Sigmoid colon (tissue), 6 donors: ENCODE measurements at regions not wholly inside any gene's neighbourhood (a gene's known extent, or its start where the extent isn't known, plus 50 kb on each side); places are given as distances from the start of the nearest gene placed in this dataset.

Experiments
- DNase-seq: peaks from one replicate; pipeline ENCODE4 v3.0.0-alpha.2; 2019
- H3K27ac ChIP-seq, 4 donors: fragments of 200-600 bp; sonication (generic); one replicate each; pipeline ENCODE4 v1.5.1; 2016 to 2019; ENCODE audit warnings: mild to moderate bottlenecking in 1 of 4
- H3K27me3 ChIP-seq, 3 donors: fragments of 200-600 bp; sonication (generic); one replicate each; pipeline ENCODE4 v1.5.1; 2019; ENCODE audit warnings: mild to moderate bottlenecking in 1 of 3
- H3K36me3 ChIP-seq, 4 donors: fragments of 200-600 bp; sonication (generic); one replicate each; pipeline ENCODE4 v1.5.1; 2016 to 2019
- H3K4me1 ChIP-seq, 4 donors: fragments of 200-600 bp; sonication (generic); one replicate each; pipeline ENCODE4 v1.5.1; 2017 to 2019
- H3K4me3 ChIP-seq, 4 donors: fragments of 200-600 bp; sonication (generic); one replicate each; pipeline ENCODE4 v1.5.1; 2017 to 2019; ENCODE audit warnings: mild to moderate bottlenecking in 2 of 4, moderate library complexity in 1 of 4
- H3K9me3 ChIP-seq, 4 donors: fragments of 200-600 bp in 3 of 4; sonication (generic) in 3 of 4; one replicate each; pipeline versions ENCODE4 v1.5.1 to v1.6.1; 2013 to 2019
- CTCF ChIP-seq, 4 experiments: fragments of 450-650 bp in 3 of 4; fragments of 200-600 bp in 1 of 4; IDR thresholded peaks; one replicate each; pipeline ENCODE4 v1.5.1; 2016 to 2019; ENCODE audit warnings: antibody characterized with exemption in 4 of 4, mild to moderate bottlenecking in 3 of 4, moderate library complexity in 2 of 4
- EP300 ChIP-seq, 4 donors: sonication (generic); formaldehyde crosslinking; IDR thresholded peaks; one replicate each; pipeline ENCODE4 v1.6.1; 2017; ENCODE audit warnings: antibody characterized with exemption in 4 of 4
- POLR2A ChIP-seq, 2 donors: fragments of 450-650 bp; IDR thresholded peaks; one replicate each; pipeline ENCODE4 v1.6.1; 2016; ENCODE audit warnings: antibody characterized with exemption in 2 of 2, mild to moderate bottlenecking in 2 of 2, moderate library complexity in 2 of 2
- POLR2AphosphoS5 ChIP-seq, 4 donors: sonication (generic); formaldehyde crosslinking; IDR thresholded peaks; one replicate each; pipeline ENCODE4 v1.6.1; 2017; ENCODE audit warnings: antibody characterized with exemption in 4 of 4
- WGBS, 2 donors: extraction: QIAGEN DNeasy Blood & Tissue Kit; methylation state at CpG; one replicate each; pipeline ENCODE4 v1.1.7; 2013; 5-methylcytosine and 5-hydroxymethylcytosine counted together
- intact Hi-C: fragments of 100-400 bp; cut with DNase I; formaldehyde crosslinking; loops from one replicate; pipeline ENCODE4 v1.15.1; 2023
- donor health status: healthy with polysubstance abuse.
- donor health status: healthy.

- Histone ChIP-seq H3K36me3 (no peaks in the 10 kb centered on the region), H3K4me3 (no peak overlapping the region), H3K27ac (no peak overlapping the region), H3K4me1 (no peaks in the 10 kb centered on the region), H3K27me3 (peaks cover 0 to 38% (median 3%) of the 10 kb centered on the region in 3 donors), H3K9me3 (no peaks in the 10 kb centered on the region)
- WGBS, 2 donors: 90 to 95% methylated on average over 7 of the region's 7 CpGs
- TF ChIP-seq POLR2AphosphoS5 (IDR thresholded peaks at IDR 0.05) (no peak), EP300 (IDR thresholded peaks at IDR 0.05) (no peak), POLR2A (IDR thresholded peaks at IDR 0.05) (no peak), CTCF (IDR thresholded peaks at IDR 0.05) (no peak)
- intact Hi-C loops: no loop called here
- DNase-seq: peak; percentile 22
Measured at GRCh38 chr16:86706726-86707125, 128.4 kb downstream of the FOXL1 start.

- no peak for TF ChIP-seq POLR2AphosphoS5 (IDR thresholded peaks at IDR 0.05)
- Histone ChIP-seq H3K4me3 (no peak overlapping the region), H3K4me1 (no peaks in the 10 kb centered on the region), H3K36me3 (no peaks in the 10 kb centered on the region), H3K9me3 (no peaks in the 10 kb centered on the region), H3K27me3 (peaks cover 0 to 40% (median 7%) of the 10 kb centered on the region in 3 donors), H3K27ac (no peak overlapping the region)
- peak; percentile 9 for DNase-seq
- 90 to 93% methylated on average over 18 of the region's 18 CpGs for WGBS, 2 donors
- intact Hi-C loops: no loop called here
Measured at GRCh38 chr16:86707171-86707570, 128.8 kb downstream of the FOXL1 start.

GRCh38 chr16:86707581-86707980 is 129.2 kb downstream of the FOXL1 start:
- intact Hi-C loops: no loop called here
- H3K4me3 ChIP-seq: no peak overlapping the region
- 86 to 91% methylated on average over 20 of the region's 20 CpGs for WGBS, 2 donors
- H3K9me3 ChIP-seq: no peaks in the 10 kb centered on the region
- no peaks in the 10 kb centered on the region for H3K36me3 ChIP-seq
- H3K4me1 ChIP-seq: no peaks in the 10 kb centered on the region
- H3K27ac ChIP-seq: no peak overlapping the region
- DNase-seq: peak; percentile 47
- H3K27me3 ChIP-seq: peaks cover 0 to 43% (median 10%) of the 10 kb centered on the region in 3 donors
- TF ChIP-seq POLR2AphosphoS5 (IDR thresholded peaks at IDR 0.05): no peak

- Histone ChIP-seq H3K9me3 (no peaks in the 10 kb centered on the region), H3K27ac (no peak overlapping the region), H3K27me3 (peaks cover 0 to 43% (median 10%) of the 10 kb centered on the region in 3 donors), H3K4me3 (no peak overlapping the region), H3K4me1 (no peaks in the 10 kb centered on the region), H3K36me3 (no peaks in the 10 kb centered on the region)
- WGBS, 2 donors: 78 to 85% methylated on average over 11 of the region's 11 CpGs
- TF ChIP-seq POLR2A (IDR thresholded peaks at IDR 0.05): no peak
- no peak for TF ChIP-seq EP300 (IDR thresholded peaks at IDR 0.05)
- no peak for TF ChIP-seq CTCF (IDR thresholded peaks at IDR 0.05)
- no peak for TF ChIP-seq POLR2AphosphoS5 (IDR thresholded peaks at IDR 0.05)
- intact Hi-C loops: no loop called here
- peak; percentile 44 for DNase-seq
Measured at GRCh38 chr16:86708431-86708830, 130.1 kb downstream of the FOXL1 start.

GRCh38 chr16:86709103-86709502 is 130.8 kb downstream of the FOXL1 start:
- Histone ChIP-seq H3K9me3 (no peaks in the 10 kb centered on the region), H3K27me3 (peaks cover 0 to 43% (median 10%) of the 10 kb centered on the region in 3 donors), H3K4me1 (no peaks in the 10 kb centered on the region), H3K4me3 (no peak overlapping the region), H3K27ac (no peak overlapping the region), H3K36me3 (no peaks in the 10 kb centered on the region)
- no peak for DNase-seq
- no peak for TF ChIP-seq POLR2AphosphoS5 (IDR thresholded peaks at IDR 0.05)
- TF ChIP-seq CTCF (IDR thresholded peaks at IDR 0.05): no peak
- TF ChIP-seq EP300 (IDR thresholded peaks at IDR 0.05): no peak
- TF ChIP-seq POLR2A (IDR thresholded peaks at IDR 0.05): no peak
- intact Hi-C loops: no loop called here
- WGBS, 2 donors: 74 to 85% methylated on average over 3 of the region's 3 CpGs

GRCh38 chr16:86709902-86710601 is 131.7 kb downstream of the FOXL1 start:
- H3K4me1 ChIP-seq: no peaks in the 10 kb centered on the region
- peaks cover 0 to 39% (median 10%) of the 10 kb centered on the region in 3 donors for H3K27me3 ChIP-seq
- WGBS, 2 donors: 85 to 86% methylated on average over 31 of the region's 31 CpGs
- intact Hi-C loops: no loop called here
- no peak overlapping the region for H3K4me3 ChIP-seq
- DNase-seq: peak; percentile 34
- H3K27ac ChIP-seq: no peak overlapping the region
- no peaks in the 10 kb centered on the region for H3K36me3 ChIP-seq
- no peaks in the 10 kb centered on the region for H3K9me3 ChIP-seq
- TF ChIP-seq EP300 (IDR thresholded peaks at IDR 0.05) (no peak), POLR2A (IDR thresholded peaks at IDR 0.05) (no peak), POLR2AphosphoS5 (IDR thresholded peaks at IDR 0.05) (no peak), CTCF (IDR thresholded peaks at IDR 0.05) (no peak)
